ENCODE measurements at regions not wholly inside any gene's neighbourhood (a gene's known extent, or its start where the extent isn't known, plus 50 kb on each side); places are given as distances from the start of the nearest gene placed in this dataset.
A peak's percentile ranks its signal among the peaks of the same experiment; 100 is the strongest.

DNA sequence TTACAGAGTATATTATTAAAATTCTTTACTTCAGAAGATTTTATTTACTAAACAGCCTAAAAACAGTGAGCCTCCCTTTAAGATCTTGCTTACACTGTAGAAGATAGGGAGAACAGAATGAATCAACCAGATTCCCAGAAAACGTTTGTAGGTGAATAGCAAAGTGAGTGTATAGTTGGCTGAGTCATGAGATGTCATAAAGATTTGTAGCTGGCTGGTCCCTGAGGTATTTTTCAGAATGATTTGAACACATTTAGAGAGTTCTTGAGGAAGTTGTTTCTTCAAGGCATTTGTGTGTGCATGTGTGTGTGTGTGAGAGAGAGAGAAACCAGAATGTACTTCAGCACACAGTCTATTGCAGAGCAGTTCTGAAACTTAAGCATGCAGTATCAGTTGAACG is 159.4 kb upstream of the PRR16 start:
- DNase-seq (ENCODE audit: low read depth, low spot score), result no peak
- H4K20me1 ChIP-seq (ENCODE audit: control insufficient read depth, extremely low read depth, insufficient read depth, low read length), result no peaks in the 10 kb centered on the region
- no peaks in the 10 kb centered on the region for H3K4me1 ChIP-seq (ENCODE audit: control insufficient read depth, extremely low read depth, insufficient read depth, low read length)
- no peak overlapping the region for H3K27ac ChIP-seq (ENCODE audit: control insufficient read depth, insufficient read depth, low read length)
- H3K9me1 ChIP-seq (ENCODE audit: control insufficient read depth, extremely low read depth, insufficient read depth, low read length), result no peaks in the 10 kb centered on the region
- H3K4me2 ChIP-seq (ENCODE audit: control insufficient read depth, extremely low read depth, insufficient read depth, low read depth, low read length), result no peak overlapping the region
- H3K9ac ChIP-seq (ENCODE audit: control insufficient read depth, extremely low read depth, insufficient read depth, low read length), result no peak overlapping the region
- H3K4me3 ChIP-seq (ENCODE audit: control insufficient read depth in 2 of 3, extremely low read depth in 1 of 3, insufficient read depth in 2 of 3, low read depth in 1 of 3, low read length in 3 of 3), result no peak overlapping the region
- H2AFZ ChIP-seq (ENCODE audit: control insufficient read depth, low read length), result no peak overlapping the region
- no peak for TF ChIP-seq CTCF (optimal IDR thresholded peaks at IDR 0.05 in 1 of 3, IDR thresholded peaks at IDR 0.05 in 1 of 3, conservative IDR thresholded peaks at IDR 0.05 in 1 of 3; ENCODE audit: extremely low read depth in 1 of 3, insufficient read depth in 2 of 3, low read length in 3 of 3)
- TF ChIP-seq EZH2 (IDR thresholded peaks at IDR 0.05; ENCODE audit: low read length), result no peak
- H3K9me3 ChIP-seq (ENCODE audit: control insufficient read depth, low read depth, low read length), result no peaks in the 10 kb centered on the region
- H3K27me3 ChIP-seq (ENCODE audit: control insufficient read depth, extremely low read depth, insufficient read depth, low read length), result no peaks in the 10 kb centered on the region
- dilution Hi-C loops (cut with MboI; ENCODE audit: extremely low pct_ligation_motif_present, low sequenced_read_pairs), result no loop called here
- H3K79me2 ChIP-seq (ENCODE audit: control insufficient read depth, insufficient read depth, low read length), result no peaks in the 10 kb centered on the region
- H3K36me3 ChIP-seq (ENCODE audit: control insufficient read depth in 2 of 2, extremely low read depth in 1 of 2, insufficient read depth in 2 of 2, low read length in 2 of 2), result no peaks in the 10 kb centered on the region
- peak; percentile 26 for FAIRE-seq

DNA sequence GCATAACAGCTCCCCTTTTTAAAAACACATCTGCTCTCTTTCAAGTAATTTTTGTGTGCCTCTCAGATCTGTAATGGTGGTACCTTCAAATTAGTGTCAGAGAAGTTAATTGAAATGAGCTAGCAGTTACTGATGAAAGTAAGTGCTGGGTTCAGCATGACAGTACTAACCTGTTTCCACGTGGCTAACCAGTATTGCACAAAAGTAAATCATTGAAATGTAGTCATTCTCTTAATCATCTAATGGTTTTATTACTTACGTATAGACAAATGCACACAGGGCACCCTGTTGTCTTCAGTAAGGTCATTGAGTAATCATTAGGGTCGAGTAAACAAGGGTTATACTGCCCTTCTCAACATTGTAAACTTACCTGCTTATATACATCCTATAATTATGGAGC is 157.8 kb upstream of the PRR16 start:
- H3K27me3 ChIP-seq (ENCODE audit: control insufficient read depth, extremely low read depth, insufficient read depth, low read length), result no peaks in the 10 kb centered on the region
- no peaks in the 10 kb centered on the region for H3K4me1 ChIP-seq (ENCODE audit: control insufficient read depth, extremely low read depth, insufficient read depth, low read length)
- dilution Hi-C loops (cut with MboI; ENCODE audit: extremely low pct_ligation_motif_present, low sequenced_read_pairs), result no loop called here
- no peak overlapping the region for H3K4me2 ChIP-seq (ENCODE audit: control insufficient read depth, extremely low read depth, insufficient read depth, low read depth, low read length)
- no peak overlapping the region for H3K4me3 ChIP-seq (ENCODE audit: control insufficient read depth in 2 of 3, extremely low read depth in 1 of 3, insufficient read depth in 2 of 3, low read depth in 1 of 3, low read length in 3 of 3)
- no peaks in the 10 kb centered on the region for H4K20me1 ChIP-seq (ENCODE audit: control insufficient read depth, extremely low read depth, insufficient read depth, low read length)
- no peaks in the 10 kb centered on the region for H3K9me3 ChIP-seq (ENCODE audit: control insufficient read depth, low read depth, low read length)
- TF ChIP-seq EZH2 (IDR thresholded peaks at IDR 0.05; ENCODE audit: low read length) (no peak), CTCF (optimal IDR thresholded peaks at IDR 0.05 in 1 of 3, IDR thresholded peaks at IDR 0.05 in 1 of 3, conservative IDR thresholded peaks at IDR 0.05 in 1 of 3; ENCODE audit: extremely low read depth in 1 of 3, insufficient read depth in 2 of 3, low read length in 3 of 3) (no peak)
- no peak overlapping the region for H3K9ac ChIP-seq (ENCODE audit: control insufficient read depth, extremely low read depth, insufficient read depth, low read length)
- FAIRE-seq, result no peak
- no peaks in the 10 kb centered on the region for H3K36me3 ChIP-seq (ENCODE audit: control insufficient read depth in 2 of 2, extremely low read depth in 1 of 2, insufficient read depth in 2 of 2, low read length in 2 of 2)
- DNase-seq (ENCODE audit: low read depth, low spot score), result no peak
- H3K27ac ChIP-seq (ENCODE audit: control insufficient read depth, insufficient read depth, low read length), result no peak overlapping the region
- no peaks in the 10 kb centered on the region for H3K9me1 ChIP-seq (ENCODE audit: control insufficient read depth, extremely low read depth, insufficient read depth, low read length)
- H3K79me2 ChIP-seq (ENCODE audit: control insufficient read depth, insufficient read depth, low read length), result no peaks in the 10 kb centered on the region
- no peak overlapping the region for H2AFZ ChIP-seq (ENCODE audit: control insufficient read depth, low read length)
